WTC11 (cell line): ENCODE measurements at regions not wholly inside any gene's neighbourhood (a gene's known extent, or its start where the extent isn't known, plus 50 kb on each side); places are given as distances from the start of the nearest gene placed in this dataset.

Experiments used
- CTCF ChIP-seq: fragments of 200-600 bp; IDR thresholded peaks from 2 replicates; pipeline ENCODE4 v1.8.0; 2022; ENCODE audit warnings: antibody characterized with exemption
- ELF4 ChIP-seq: sonication (generic); formaldehyde crosslinking; IDR thresholded peaks from 2 replicates; pipeline ENCODE4 v1.8.1; 2022; ENCODE audit warnings: low read depth, mild to moderate bottlenecking, moderate library complexity, missing genetic modification reagents
- JUN ChIP-seq: sonication (generic); formaldehyde crosslinking; IDR thresholded peaks from 2 replicates; pipeline ENCODE4 v1.8.0; 2023; ENCODE audit warnings: mild to moderate bottlenecking, missing genetic modification reagents
- MAX ChIP-seq: sonication (generic); formaldehyde crosslinking; IDR thresholded peaks from 2 replicates; pipeline ENCODE4 v1.8.0; 2022; ENCODE audit warnings: mild to moderate bottlenecking, missing genetic modification reagents
- NFATC4 ChIP-seq: fragments of 250-450 bp; sonication (Bioruptor Pico); IDR thresholded peaks from 2 replicates; pipeline ENCODE4 v1.9.0; 2021; ENCODE audit warnings: mild to moderate bottlenecking
- TP53 ChIP-seq: sonication (generic); formaldehyde crosslinking; IDR thresholded peaks from 2 replicates; pipeline ENCODE4 v1.8.1; 2023; ENCODE audit warnings: mild to moderate bottlenecking, missing genetic modification reagents
- ZBTB43 ChIP-seq: sonication (generic); formaldehyde crosslinking; IDR thresholded peaks from 2 replicates; pipeline ENCODE4 v1.8.1; 2023; ENCODE audit warnings: mild to moderate bottlenecking, missing genetic modification reagents
- ZNF121 ChIP-seq: sonication (generic); formaldehyde crosslinking; IDR thresholded peaks from 2 replicates; pipeline ENCODE4 v1.8.0; 2023; ENCODE audit warnings: missing genetic modification reagents
- ZNF416 ChIP-seq: fragments of 250-450 bp; sonication (Bioruptor Pico); IDR thresholded peaks from 2 replicates; pipeline ENCODE4 v1.9.0; 2021; ENCODE audit warnings: mild to moderate bottlenecking, inconsistent platforms
- TF ChIP-seq, protein P1 (sequence below): sonication (generic); formaldehyde crosslinking; IDR thresholded peaks from 2 replicates; pipeline ENCODE4 v1.8.0; 2022; ENCODE audit warnings: missing genetic modification reagents
- TF ChIP-seq, protein P2 (sequence below): sonication (generic); formaldehyde crosslinking; IDR thresholded peaks from 2 replicates; pipeline ENCODE4 v1.8.0; 2023; ENCODE audit warnings: mild to moderate bottlenecking, missing genetic modification reagents
- TF ChIP-seq, protein P3 (sequence below): sonication (generic); formaldehyde crosslinking; IDR thresholded peaks from 2 replicates; pipeline ENCODE4 v1.8.0; 2023; ENCODE audit warnings: missing genetic modification reagents, mild to moderate bottlenecking, borderline replicate concordance
- TF ChIP-seq, protein P4 (sequence below): sonication (generic); formaldehyde crosslinking; IDR thresholded peaks from 2 replicates; pipeline ENCODE4 v1.8.1; 2022; ENCODE audit warnings: mild to moderate bottlenecking, moderate library complexity, missing genetic modification reagents

GRCh38 chr4:176898791-176899190 lies 106.1 kb upstream of the VEGFC start (continued):
- TF ChIP-seq, protein P1, sequence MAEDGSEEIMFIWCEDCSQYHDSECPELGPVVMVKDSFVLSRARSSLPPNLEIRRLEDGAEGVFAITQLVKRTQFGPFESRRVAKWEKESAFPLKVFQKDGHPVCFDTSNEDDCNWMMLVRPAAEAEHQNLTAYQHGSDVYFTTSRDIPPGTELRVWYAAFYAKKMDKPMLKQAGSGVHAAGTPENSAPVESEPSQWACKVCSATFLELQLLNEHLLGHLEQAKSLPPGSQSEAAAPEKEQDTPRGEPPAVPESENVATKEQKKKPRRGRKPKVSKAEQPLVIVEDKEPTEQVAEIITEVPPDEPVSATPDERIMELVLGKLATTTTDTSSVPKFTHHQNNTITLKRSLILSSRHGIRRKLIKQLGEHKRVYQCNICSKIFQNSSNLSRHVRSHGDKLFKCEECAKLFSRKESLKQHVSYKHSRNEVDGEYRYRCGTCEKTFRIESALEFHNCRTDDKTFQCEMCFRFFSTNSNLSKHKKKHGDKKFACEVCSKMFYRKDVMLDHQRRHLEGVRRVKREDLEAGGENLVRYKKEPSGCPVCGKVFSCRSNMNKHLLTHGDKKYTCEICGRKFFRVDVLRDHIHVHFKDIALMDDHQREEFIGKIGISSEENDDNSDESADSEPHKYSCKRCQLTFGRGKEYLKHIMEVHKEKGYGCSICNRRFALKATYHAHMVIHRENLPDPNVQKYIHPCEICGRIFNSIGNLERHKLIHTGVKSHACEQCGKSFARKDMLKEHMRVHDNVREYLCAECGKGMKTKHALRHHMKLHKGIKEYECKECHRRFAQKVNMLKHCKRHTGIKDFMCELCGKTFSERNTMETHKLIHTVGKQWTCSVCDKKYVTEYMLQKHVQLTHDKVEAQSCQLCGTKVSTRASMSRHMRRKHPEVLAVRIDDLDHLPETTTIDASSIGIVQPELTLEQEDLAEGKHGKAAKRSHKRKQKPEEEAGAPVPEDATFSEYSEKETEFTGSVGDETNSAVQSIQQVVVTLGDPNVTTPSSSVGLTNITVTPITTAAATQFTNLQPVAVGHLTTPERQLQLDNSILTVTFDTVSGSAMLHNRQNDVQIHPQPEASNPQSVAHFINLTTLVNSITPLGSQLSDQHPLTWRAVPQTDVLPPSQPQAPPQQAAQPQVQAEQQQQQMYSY (CRISPR knock-in tag), result no peak
- no peak for TF ChIP-seq ELF4 (CRISPR knock-in tag)
- no peak for TF ChIP-seq NFATC4 (CRISPR knock-in tag)
- TF ChIP-seq MAX (CRISPR knock-in tag), result no peak
- TF ChIP-seq, protein P2, sequence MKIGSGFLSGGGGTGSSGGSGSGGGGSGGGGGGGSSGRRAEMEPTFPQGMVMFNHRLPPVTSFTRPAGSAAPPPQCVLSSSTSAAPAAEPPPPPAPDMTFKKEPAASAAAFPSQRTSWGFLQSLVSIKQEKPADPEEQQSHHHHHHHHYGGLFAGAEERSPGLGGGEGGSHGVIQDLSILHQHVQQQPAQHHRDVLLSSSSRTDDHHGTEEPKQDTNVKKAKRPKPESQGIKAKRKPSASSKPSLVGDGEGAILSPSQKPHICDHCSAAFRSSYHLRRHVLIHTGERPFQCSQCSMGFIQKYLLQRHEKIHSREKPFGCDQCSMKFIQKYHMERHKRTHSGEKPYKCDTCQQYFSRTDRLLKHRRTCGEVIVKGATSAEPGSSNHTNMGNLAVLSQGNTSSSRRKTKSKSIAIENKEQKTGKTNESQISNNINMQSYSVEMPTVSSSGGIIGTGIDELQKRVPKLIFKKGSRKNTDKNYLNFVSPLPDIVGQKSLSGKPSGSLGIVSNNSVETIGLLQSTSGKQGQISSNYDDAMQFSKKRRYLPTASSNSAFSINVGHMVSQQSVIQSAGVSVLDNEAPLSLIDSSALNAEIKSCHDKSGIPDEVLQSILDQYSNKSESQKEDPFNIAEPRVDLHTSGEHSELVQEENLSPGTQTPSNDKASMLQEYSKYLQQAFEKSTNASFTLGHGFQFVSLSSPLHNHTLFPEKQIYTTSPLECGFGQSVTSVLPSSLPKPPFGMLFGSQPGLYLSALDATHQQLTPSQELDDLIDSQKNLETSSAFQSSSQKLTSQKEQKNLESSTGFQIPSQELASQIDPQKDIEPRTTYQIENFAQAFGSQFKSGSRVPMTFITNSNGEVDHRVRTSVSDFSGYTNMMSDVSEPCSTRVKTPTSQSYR (CRISPR knock-in tag), result no peak
- TF ChIP-seq, protein P3, sequence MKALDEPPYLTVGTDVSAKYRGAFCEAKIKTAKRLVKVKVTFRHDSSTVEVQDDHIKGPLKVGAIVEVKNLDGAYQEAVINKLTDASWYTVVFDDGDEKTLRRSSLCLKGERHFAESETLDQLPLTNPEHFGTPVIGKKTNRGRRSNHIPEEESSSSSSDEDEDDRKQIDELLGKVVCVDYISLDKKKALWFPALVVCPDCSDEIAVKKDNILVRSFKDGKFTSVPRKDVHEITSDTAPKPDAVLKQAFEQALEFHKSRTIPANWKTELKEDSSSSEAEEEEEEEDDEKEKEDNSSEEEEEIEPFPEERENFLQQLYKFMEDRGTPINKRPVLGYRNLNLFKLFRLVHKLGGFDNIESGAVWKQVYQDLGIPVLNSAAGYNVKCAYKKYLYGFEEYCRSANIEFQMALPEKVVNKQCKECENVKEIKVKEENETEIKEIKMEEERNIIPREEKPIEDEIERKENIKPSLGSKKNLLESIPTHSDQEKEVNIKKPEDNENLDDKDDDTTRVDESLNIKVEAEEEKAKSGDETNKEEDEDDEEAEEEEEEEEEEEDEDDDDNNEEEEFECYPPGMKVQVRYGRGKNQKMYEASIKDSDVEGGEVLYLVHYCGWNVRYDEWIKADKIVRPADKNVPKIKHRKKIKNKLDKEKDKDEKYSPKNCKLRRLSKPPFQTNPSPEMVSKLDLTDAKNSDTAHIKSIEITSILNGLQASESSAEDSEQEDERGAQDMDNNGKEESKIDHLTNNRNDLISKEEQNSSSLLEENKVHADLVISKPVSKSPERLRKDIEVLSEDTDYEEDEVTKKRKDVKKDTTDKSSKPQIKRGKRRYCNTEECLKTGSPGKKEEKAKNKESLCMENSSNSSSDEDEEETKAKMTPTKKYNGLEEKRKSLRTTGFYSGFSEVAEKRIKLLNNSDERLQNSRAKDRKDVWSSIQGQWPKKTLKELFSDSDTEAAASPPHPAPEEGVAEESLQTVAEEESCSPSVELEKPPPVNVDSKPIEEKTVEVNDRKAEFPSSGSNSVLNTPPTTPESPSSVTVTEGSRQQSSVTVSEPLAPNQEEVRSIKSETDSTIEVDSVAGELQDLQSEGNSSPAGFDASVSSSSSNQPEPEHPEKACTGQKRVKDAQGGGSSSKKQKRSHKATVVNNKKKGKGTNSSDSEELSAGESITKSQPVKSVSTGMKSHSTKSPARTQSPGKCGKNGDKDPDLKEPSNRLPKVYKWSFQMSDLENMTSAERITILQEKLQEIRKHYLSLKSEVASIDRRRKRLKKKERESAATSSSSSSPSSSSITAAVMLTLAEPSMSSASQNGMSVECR, result no peak
- TF ChIP-seq JUN (CRISPR knock-in tag), result no peak
- TF ChIP-seq ZNF416, result no peak
- TF ChIP-seq ZBTB43, result no peak
- TF ChIP-seq TP53 (CRISPR knock-in tag), result no peak
- TF ChIP-seq, protein P4, sequence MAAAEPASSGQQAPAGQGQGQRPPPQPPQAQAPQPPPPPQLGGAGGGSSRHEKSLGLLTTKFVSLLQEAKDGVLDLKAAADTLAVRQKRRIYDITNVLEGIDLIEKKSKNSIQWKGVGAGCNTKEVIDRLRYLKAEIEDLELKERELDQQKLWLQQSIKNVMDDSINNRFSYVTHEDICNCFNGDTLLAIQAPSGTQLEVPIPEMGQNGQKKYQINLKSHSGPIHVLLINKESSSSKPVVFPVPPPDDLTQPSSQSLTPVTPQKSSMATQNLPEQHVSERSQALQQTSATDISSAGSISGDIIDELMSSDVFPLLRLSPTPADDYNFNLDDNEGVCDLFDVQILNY (CRISPR knock-in tag), result no peak
- TF ChIP-seq CTCF, result no peak
- TF ChIP-seq ZNF121 (CRISPR knock-in tag), result no peak
